ENCODE measurements at regions not wholly inside any gene's neighbourhood (a gene's known extent, or its start where the extent isn't known, plus 50 kb on each side); places are given as distances from the start of the nearest gene placed in this dataset.

GRCh38 chr12:24415934-24416333, 466.5 kb upstream of the SOX5 start:
- TF ChIP-seq POLR2AphosphoS5 (IDR thresholded peaks at IDR 0.05; ENCODE audit: low read depth): no peak
- no peak for TF ChIP-seq REST (IDR thresholded peaks at IDR 0.05; ENCODE audit: insufficient replicate concordance, low read depth)
- no peak for TF ChIP-seq SPI1 (IDR thresholded peaks at IDR 0.05; ENCODE audit: borderline replicate concordance, low read depth)
- TF ChIP-seq GABPA (IDR thresholded peaks at IDR 0.05; ENCODE audit: low read depth): no peak
- TF ChIP-seq CTCF (IDR thresholded peaks at IDR 0.05; ENCODE audit: insufficient read depth, low read length): no peak
- Histone ChIP-seq H3K27ac (replicated peaks) (no peak overlapping the region), H3K4me3 (replicated peaks; ENCODE audit: insufficient read depth, low read length) (no peak overlapping the region), H3K27me3 (ENCODE audit: insufficient read depth, poor library complexity, severe bottlenecking) (no peaks in the 10 kb centered on the region)
- no peak for DNase-seq (ENCODE audit: low read depth in 1 of 2, low spot score in 1 of 2)

GRCh38 chr12:24414480-24414879, 465.0 kb upstream of the SOX5 start:
- H3K27me3 ChIP-seq (ENCODE audit: insufficient read depth, poor library complexity, severe bottlenecking): no peaks in the 10 kb centered on the region
- peak in 1 of 2 experiments; percentile 1 for DNase-seq (ENCODE audit: low read depth in 1 of 2, low spot score in 1 of 2)
- H3K4me3 ChIP-seq (replicated peaks; ENCODE audit: insufficient read depth, low read length): no peak overlapping the region
- no peak overlapping the region for H3K27ac ChIP-seq (replicated peaks)
- TF ChIP-seq CTCF (IDR thresholded peaks at IDR 0.05; ENCODE audit: insufficient read depth, low read length) (no peak), REST (IDR thresholded peaks at IDR 0.05; ENCODE audit: insufficient replicate concordance, low read depth) (no peak), POLR2AphosphoS5 (IDR thresholded peaks at IDR 0.05; ENCODE audit: low read depth) (no peak), GABPA (IDR thresholded peaks at IDR 0.05; ENCODE audit: low read depth) (no peak), SPI1 (IDR thresholded peaks at IDR 0.05; ENCODE audit: borderline replicate concordance, low read depth) (no peak)

- Histone ChIP-seq H3K27ac (replicated peaks) (no peak overlapping the region), H3K27me3 (ENCODE audit: insufficient read depth, poor library complexity, severe bottlenecking) (no peaks in the 10 kb centered on the region), H3K4me3 (replicated peaks; ENCODE audit: insufficient read depth, low read length) (no peak overlapping the region)
- TF ChIP-seq CTCF (IDR thresholded peaks at IDR 0.05; ENCODE audit: insufficient read depth, low read length) (no peak), REST (IDR thresholded peaks at IDR 0.05; ENCODE audit: insufficient replicate concordance, low read depth) (no peak), POLR2AphosphoS5 (IDR thresholded peaks at IDR 0.05; ENCODE audit: low read depth) (no peak), SPI1 (IDR thresholded peaks at IDR 0.05; ENCODE audit: borderline replicate concordance, low read depth) (no peak), GABPA (IDR thresholded peaks at IDR 0.05; ENCODE audit: low read depth) (no peak)
- DNase-seq (ENCODE audit: low read depth in 1 of 2, low spot score in 1 of 2): no peak
These were observed 462.5 kb upstream of the SOX5 start for GRCh38 chr12:24411948-24412347.
